ENCODE measurements at regions not wholly inside any gene's neighbourhood (a gene's known extent, or its start where the extent isn't known, plus 50 kb on each side); places are given as distances from the start of the nearest gene placed in this dataset.

GRCh38 chr1:83055391-83056170 lies 943.4 kb downstream of the TTLL7 start:
- TF ChIP-seq POLR2AphosphoS5 (IDR thresholded peaks at IDR 0.05), result no peak
- no peak for TF ChIP-seq CTCF (IDR thresholded peaks at IDR 0.05)
- TF ChIP-seq POLR2A (IDR thresholded peaks at IDR 0.05), result no peak
